ENCODE measurements at regions not wholly inside any gene's neighbourhood (a gene's known extent, or its start where the extent isn't known, plus 50 kb on each side); places are given as distances from the start of the nearest gene placed in this dataset.

DNA sequence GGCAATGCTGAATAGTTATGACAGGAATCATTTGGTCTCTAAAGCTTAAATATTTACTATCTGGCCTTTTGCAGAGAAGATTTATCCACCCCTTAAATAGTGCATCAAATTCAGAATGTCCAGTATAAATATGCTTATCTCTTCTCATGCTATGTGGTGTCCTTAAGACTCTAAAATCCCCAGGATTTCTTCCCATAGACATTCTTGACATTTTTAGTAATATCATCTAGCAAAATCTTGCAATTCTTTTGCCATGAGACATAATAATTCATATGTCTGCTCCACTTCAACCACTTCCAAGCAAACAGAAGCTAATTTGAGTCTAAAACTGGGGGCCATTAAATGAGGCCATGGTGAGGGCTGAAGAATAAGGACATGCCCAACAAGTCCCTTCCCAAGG lies 1923.4 kb upstream of the CDH9 start:
- no peak for TF ChIP-seq CTCF (IDR thresholded peaks at IDR 0.05; ENCODE audit: low read depth, low read length, poor library complexity, severe bottlenecking)
- TF ChIP-seq EZH2phosphoT487 (IDR thresholded peaks at IDR 0.05; ENCODE audit: borderline replicate concordance, low read length): no peak
